ENCODE measurements at regions not wholly inside any gene's neighbourhood (a gene's known extent, or its start where the extent isn't known, plus 50 kb on each side); places are given as distances from the start of the nearest gene placed in this dataset.

DNA sequence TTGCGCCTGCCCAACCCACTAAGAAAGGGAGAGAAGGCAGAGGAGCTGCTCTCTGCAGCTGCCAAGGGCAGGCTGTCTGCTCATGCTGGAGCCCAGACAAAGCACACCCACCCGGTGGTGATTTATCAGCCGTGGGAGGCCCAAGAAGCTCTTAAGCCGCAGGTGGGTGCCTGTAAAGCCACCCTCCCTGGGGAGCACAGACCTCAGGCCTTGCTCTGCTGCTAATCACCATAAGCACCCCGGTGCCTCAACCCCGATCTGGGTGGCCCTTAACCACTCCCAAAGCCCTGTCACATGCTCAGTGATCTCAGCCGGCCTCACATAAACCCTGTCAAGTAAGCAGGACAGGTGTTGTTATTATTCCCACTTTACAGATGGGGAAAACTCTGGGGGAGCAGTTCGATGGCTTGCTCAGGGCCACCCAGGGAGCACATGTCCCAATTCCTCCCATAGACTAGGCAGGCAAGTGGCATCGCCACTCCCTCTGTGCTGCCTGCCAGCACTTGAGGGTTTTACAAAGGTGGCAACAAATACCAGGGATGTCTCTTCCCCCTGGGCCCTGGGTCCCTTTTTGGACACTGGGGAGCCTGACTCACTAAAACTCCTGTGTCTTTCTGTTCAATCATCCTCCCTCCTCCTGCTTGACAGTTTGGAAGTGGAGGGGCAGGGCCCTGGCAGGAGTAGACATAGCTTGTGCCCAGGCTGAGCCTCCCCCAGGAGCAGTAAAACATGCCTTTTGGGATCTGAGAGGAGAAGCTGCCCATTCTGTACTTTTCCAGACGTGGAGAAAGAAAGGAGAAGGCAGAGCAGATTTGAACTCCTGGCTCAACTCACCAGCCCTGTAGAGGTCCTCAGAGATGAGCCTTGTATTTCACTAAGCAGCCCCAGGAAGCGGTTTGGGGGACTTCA lies 299.3 kb downstream of the SOX9 start:
- Histone ChIP-seq H3K27ac (ENCODE audit: low read length) (no peak overlapping the region), H3K4me1 (ENCODE audit: insufficient read depth, low read length) (peaks cover 3% of the 10 kb centered on the region; the same call in 1 of the 2 replicates), H3K27me3 (ENCODE audit: insufficient read depth, low read length) (no peaks in the 10 kb centered on the region), H3K4me3 (ENCODE audit: low read length) (no peak overlapping the region), H3K36me3 (ENCODE audit: insufficient read depth, low read depth, low read length) (no peaks in the 10 kb centered on the region), H3K9ac (ENCODE audit: low read depth, low read length) (no peak overlapping the region), H3K9me3 (ENCODE audit: insufficient read depth, low read depth, low read length) (peaks cover 17% of the 10 kb centered on the region; the same call in 1 of the 2 replicates)

DNA sequence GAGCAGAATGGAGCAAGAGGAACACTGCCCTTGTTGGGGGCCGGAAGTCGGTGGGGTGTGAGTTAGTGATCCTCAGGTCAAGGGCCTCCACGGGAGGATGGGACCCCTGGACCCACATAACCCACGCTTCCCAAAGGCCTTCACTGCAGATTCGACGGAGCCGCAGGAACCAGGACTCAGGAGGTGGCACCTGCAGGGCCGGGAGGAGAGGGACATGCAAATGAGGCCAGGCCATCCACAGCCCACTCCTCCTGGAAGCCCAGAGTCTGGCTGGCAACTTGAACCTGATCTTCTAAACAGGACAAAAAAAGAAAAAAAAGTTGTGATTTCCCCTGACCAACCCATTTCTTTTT lies 299.9 kb downstream of the SOX9 start:
- Histone ChIP-seq H3K9ac (ENCODE audit: low read depth, low read length) (no peak overlapping the region), H3K4me3 (ENCODE audit: low read length) (no peak overlapping the region), H3K27me3 (ENCODE audit: insufficient read depth, low read length) (no peaks in the 10 kb centered on the region), H3K27ac (ENCODE audit: low read length) (no peak overlapping the region), H3K9me3 (ENCODE audit: insufficient read depth, low read depth, low read length) (peaks cover 17% of the 10 kb centered on the region; the same call in 1 of the 2 replicates), H3K4me1 (ENCODE audit: insufficient read depth, low read length) (peaks cover 3% of the 10 kb centered on the region; the same call in 1 of the 2 replicates), H3K36me3 (ENCODE audit: insufficient read depth, low read depth, low read length) (no peaks in the 10 kb centered on the region)

DNA sequence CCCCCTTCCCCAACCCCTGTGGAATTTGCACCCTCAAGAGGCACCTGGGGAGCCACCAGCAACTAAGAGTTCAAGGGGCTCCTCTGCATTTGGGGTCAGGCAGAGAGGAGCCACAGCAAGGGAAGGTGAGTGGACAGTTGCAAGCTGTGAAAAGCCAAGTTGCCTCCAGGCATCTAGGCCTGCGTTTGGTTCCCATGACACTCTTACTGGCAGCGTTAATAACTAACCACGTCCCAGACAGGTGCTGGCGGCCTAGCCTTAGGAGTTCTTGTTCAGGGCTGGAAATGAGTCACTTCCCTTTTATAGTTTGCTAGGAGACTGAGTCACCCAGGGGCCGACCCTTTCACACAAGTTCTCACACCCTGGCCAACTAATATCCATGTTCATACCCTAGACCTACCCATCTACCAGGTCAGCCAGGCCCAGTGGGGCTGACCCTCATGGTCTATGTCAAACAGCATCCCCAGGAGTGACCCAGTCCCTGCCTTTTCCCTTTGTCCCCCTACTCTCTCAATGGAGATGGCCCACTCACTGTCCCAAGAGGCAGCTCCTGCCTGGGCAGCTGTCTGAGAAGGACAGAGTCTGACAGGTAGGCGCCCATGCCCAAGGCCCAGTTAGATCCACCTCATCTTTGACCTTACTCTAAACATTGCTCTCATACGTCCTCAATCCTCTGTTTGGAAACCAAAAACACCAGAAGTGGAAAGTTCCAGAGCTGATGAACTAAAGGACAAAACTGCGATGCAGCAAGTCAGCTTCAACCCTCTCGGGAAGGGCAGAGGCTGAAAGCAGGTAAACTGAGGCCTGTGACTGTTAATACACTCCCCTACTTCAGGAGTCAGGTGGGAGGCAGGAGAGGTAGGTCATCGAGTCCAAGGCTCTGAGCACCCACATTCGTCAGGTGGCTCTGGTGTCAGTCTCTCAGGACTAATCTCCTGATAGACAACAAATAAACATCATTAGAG lies 300.6 kb downstream of the SOX9 start:
- Histone ChIP-seq H3K36me3 (ENCODE audit: insufficient read depth, low read depth, low read length) (no peaks in the 10 kb centered on the region), H3K27me3 (ENCODE audit: insufficient read depth, low read length) (no peaks in the 10 kb centered on the region), H3K4me3 (ENCODE audit: low read length) (no peak overlapping the region), H3K27ac (ENCODE audit: low read length) (no peak overlapping the region), H3K9ac (ENCODE audit: low read depth, low read length) (no peak overlapping the region), H3K9me3 (ENCODE audit: insufficient read depth, low read depth, low read length) (peaks cover 17% of the 10 kb centered on the region; the same call in 1 of the 2 replicates), H3K4me1 (ENCODE audit: insufficient read depth, low read length) (no peaks in the 10 kb centered on the region)

DNA sequence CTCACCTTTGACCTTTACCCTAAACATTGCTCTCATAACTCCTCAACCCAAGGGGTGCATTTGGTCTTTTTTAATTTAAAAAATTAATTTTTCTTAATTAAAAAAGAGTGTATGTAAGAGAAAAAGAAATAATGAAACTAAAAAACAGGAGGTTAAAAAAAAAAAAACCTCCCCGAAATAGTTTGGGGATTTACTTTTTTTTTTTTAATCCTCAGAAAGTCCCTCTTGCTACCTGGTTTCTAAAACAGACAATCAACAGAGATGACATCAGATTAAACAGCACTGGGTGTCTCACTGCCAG lies 301.3 kb downstream of the SOX9 start:
- Histone ChIP-seq H3K27ac (ENCODE audit: low read length) (no peak overlapping the region), H3K4me3 (ENCODE audit: low read length) (no peak overlapping the region), H3K27me3 (ENCODE audit: insufficient read depth, low read length) (no peaks in the 10 kb centered on the region), H3K9me3 (ENCODE audit: insufficient read depth, low read depth, low read length) (peaks cover 12% of the 10 kb centered on the region; the same call in 1 of the 2 replicates), H3K4me1 (ENCODE audit: insufficient read depth, low read length) (no peaks in the 10 kb centered on the region), H3K9ac (ENCODE audit: low read depth, low read length) (no peak overlapping the region), H3K36me3 (ENCODE audit: insufficient read depth, low read depth, low read length) (no peaks in the 10 kb centered on the region)

DNA sequence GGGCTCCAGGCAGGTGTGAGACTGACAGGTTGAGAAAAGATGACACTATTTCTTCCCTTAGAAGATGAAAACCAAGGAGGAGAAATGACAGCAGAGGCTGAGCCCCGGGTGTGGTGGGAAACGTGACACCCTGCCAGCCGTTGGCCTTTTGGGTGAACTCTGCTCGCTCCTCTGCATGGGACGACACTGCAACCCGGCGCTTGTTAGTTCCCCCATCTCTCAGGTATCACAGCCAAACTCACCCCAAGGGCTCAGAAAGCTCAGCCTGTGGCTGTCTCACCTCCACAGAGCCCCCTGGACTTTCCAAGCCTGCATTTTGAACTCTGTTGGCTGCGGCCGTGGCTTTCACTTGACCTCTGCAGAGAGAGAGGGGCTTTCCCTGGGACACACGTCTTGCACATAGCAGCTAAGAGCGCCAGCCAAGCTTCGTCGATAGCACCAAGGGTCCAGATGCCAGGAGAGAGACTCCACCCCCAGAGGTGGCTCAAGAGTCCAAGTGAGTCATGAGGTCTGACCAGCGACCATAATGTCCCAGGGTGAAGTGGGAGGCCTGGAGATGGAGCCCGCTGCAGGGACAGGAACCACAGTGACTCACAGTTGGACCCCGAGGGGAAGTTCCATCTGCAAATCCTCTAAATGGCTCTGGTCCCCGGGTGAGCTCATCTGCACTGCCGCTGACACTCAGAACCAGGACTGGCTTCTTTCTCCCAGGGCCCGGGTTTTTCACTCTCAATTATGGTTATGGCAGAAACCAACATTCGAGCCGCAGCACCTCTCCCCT lies 301.9 kb downstream of the SOX9 start:
- Histone ChIP-seq H3K27me3 (ENCODE audit: insufficient read depth, low read length) (no peaks in the 10 kb centered on the region), H3K9ac (ENCODE audit: low read depth, low read length) (no peak overlapping the region), H3K4me3 (ENCODE audit: low read length) (no peak overlapping the region), H3K36me3 (ENCODE audit: insufficient read depth, low read depth, low read length) (no peaks in the 10 kb centered on the region), H3K4me1 (ENCODE audit: insufficient read depth, low read length) (no peaks in the 10 kb centered on the region), H3K27ac (ENCODE audit: low read length) (no peak overlapping the region), H3K9me3 (ENCODE audit: insufficient read depth, low read depth, low read length) (peaks cover 6% of the 10 kb centered on the region; the same call in 1 of the 2 replicates)

DNA sequence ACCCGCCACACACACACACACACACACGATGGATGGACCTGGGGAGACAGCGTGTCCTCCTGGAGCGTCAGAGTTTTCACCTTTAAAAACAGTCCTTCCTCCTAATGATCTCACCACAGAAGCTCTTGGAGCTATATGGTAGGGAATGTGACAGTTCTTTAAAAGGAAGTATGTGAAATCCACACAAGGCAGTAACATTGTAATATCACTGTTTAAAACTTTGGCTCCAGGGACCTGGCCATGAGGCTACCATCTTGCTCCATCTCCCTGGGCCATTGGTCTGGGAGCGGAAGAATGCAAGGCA lies 302.4 kb downstream of the SOX9 start:
- Histone ChIP-seq H3K4me1 (ENCODE audit: insufficient read depth, low read length) (no peaks in the 10 kb centered on the region), H3K36me3 (ENCODE audit: insufficient read depth, low read depth, low read length) (no peaks in the 10 kb centered on the region), H3K27ac (ENCODE audit: low read length) (no peak overlapping the region), H3K9ac (ENCODE audit: low read depth, low read length) (no peak overlapping the region), H3K4me3 (ENCODE audit: low read length) (no peak overlapping the region), H3K9me3 (ENCODE audit: insufficient read depth, low read depth, low read length) (0 out of 2 replicates have a peak, but pooled peaks cover 2% of the 10 kb centered on the region), H3K27me3 (ENCODE audit: insufficient read depth, low read length) (no peaks in the 10 kb centered on the region)

DNA sequence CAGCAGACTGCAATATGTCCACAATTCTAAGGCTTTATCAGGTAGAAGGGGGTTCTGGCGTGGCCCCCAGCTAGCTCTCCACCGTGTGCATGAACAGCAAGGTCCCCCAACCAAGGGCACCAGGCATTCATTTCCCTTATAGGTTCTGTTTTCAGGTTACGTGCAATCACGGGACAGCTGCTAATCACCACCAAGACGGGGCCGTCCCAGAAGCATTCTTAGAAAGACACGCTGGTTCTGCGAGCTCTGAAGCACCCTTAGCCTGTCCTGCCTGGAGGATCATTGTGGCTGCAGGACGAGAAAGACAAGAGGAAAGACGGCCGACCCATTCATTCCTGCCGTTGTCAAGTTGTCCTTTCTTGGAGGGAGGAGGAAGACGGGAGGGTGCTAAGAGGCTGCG lies 302.9 kb downstream of the SOX9 start:
- H3K9ac ChIP-seq (ENCODE audit: low read depth, low read length), result no peak overlapping the region
- no peaks in the 10 kb centered on the region for H3K9me3 ChIP-seq (ENCODE audit: insufficient read depth, low read depth, low read length)
- no peak overlapping the region for H3K27ac ChIP-seq (ENCODE audit: low read length)
- H3K4me3 ChIP-seq (ENCODE audit: low read length), result no peak overlapping the region
- H3K4me1 ChIP-seq (ENCODE audit: insufficient read depth, low read length), result no peaks in the 10 kb centered on the region
- no peaks in the 10 kb centered on the region for H3K27me3 ChIP-seq (ENCODE audit: insufficient read depth, low read length)
- no peaks in the 10 kb centered on the region for H3K36me3 ChIP-seq (ENCODE audit: insufficient read depth, low read depth, low read length)

DNA sequence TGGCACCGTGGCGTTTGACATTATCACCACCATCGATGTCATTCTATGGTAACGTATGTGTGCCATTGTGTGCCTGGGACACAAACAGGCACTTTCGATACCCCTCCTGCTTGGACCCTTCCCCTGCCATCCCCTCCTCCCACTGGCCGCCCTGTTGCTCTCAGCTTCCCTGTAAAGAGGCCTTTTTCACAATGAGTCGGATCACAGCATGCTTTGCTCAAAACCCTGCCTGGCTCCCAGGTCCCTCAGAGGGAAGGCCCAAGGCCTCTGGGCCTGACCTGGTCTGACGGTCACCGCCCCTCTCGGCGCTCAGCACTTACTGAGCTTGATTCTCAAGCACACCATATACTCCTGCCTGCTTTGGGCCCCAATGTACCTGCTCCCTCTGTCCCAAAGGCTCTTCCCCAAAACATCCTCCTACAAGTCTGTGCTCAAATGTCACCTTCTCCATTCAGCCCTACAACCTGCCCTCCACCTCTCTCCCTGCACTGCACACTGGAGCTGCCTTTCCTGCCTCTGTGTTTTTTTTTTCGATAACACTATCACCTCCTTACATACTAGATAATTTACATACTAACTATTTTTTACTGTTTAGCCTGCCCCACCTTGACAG lies 303.8 kb downstream of the SOX9 start:
- Histone ChIP-seq H3K4me3 (ENCODE audit: low read length) (no peak overlapping the region), H3K9me3 (ENCODE audit: insufficient read depth, low read depth, low read length) (no peaks in the 10 kb centered on the region), H3K27ac (ENCODE audit: low read length) (no peak overlapping the region), H3K36me3 (ENCODE audit: insufficient read depth, low read depth, low read length) (no peaks in the 10 kb centered on the region), H3K27me3 (ENCODE audit: insufficient read depth, low read length) (no peaks in the 10 kb centered on the region), H3K9ac (ENCODE audit: low read depth, low read length) (no peak overlapping the region), H3K4me1 (ENCODE audit: insufficient read depth, low read length) (no peaks in the 10 kb centered on the region)

DNA sequence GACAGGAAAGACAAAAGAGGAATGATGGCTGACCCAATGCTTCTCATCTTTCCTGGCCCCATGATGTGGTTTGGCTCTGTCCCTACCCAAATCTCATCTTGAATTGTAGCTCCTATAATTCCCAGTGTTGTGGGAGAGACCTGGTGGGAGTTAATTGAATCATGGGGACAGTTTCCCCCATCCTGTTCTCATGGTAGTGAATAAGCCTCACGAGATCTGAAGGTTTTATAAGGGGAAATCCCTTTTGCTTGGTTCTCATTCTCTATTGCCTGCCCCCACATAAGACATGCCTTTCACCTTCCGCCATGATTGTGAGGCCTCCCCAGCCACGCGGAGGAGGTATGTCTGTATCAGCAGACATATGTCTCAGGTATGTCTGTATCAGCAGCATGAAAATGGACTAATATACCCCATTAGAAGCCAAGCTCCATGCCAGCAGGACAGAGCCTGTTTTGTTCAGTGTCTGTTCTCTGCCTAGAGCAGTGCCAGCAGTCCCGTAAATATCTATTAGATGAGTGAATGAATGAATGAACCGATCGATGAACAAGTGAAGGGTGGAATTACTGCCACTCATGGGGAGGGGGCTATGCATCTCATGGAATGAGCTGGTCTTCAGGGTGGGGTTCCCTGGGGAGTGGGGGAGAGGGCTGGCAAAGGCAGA lies 304.4 kb downstream of the SOX9 start:
- Histone ChIP-seq H3K36me3 (ENCODE audit: insufficient read depth, low read depth, low read length) (no peaks in the 10 kb centered on the region), H3K4me3 (ENCODE audit: low read length) (no peak overlapping the region), H3K27ac (ENCODE audit: low read length) (no peak overlapping the region), H3K9me3 (ENCODE audit: insufficient read depth, low read depth, low read length) (no peaks in the 10 kb centered on the region), H3K9ac (ENCODE audit: low read depth, low read length) (no peak overlapping the region), H3K27me3 (ENCODE audit: insufficient read depth, low read length) (no peaks in the 10 kb centered on the region), H3K4me1 (ENCODE audit: insufficient read depth, low read length) (no peaks in the 10 kb centered on the region)

DNA sequence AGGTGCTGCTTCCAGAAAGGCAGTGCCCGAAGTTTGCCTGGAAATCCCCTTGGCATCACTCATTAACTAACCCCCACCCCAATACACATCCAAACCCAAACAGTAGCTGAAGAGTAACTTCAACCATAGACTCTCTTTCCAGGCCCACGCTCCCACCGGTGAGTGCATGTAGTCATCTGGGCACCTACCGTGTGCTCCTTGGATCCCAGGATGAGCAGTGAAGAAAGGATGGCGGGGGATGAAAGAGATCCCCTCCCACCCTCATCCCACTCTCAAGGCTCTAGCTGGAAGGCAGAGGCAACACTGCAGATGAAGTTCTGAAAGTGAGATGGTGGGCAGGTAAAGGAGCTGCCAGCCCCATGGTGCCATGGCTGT lies 305.0 kb downstream of the SOX9 start:
- no peaks in the 10 kb centered on the region for H3K36me3 ChIP-seq (ENCODE audit: insufficient read depth, low read depth, low read length)
- H3K27me3 ChIP-seq (ENCODE audit: insufficient read depth, low read length), result no peaks in the 10 kb centered on the region
- no peak overlapping the region for H3K27ac ChIP-seq (ENCODE audit: low read length)
- no peak overlapping the region for H3K4me3 ChIP-seq (ENCODE audit: low read length)
- no peaks in the 10 kb centered on the region for H3K9me3 ChIP-seq (ENCODE audit: insufficient read depth, low read depth, low read length)
- H3K4me1 ChIP-seq (ENCODE audit: insufficient read depth, low read length), result no peaks in the 10 kb centered on the region
- no peak overlapping the region for H3K9ac ChIP-seq (ENCODE audit: low read depth, low read length)

DNA sequence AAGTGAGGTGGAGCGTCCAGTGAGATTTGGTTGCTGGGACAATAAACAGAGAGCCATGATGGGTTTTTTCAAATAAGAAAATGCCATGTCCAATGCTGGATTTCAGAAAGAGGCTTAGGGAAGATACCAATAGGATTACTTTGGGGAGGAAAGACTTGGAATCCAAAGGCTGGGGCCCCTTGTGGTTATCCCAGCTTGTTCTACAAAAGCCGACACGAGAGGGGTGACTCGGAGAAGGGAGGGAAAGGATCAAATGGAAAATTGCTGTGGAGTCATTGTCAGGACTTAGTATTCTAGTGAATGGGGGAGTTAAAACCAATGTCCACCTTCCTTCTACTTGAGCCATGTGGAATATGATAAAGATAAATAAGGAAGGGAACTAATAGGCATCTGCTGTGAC lies 305.5 kb downstream of the SOX9 start:
- no peak overlapping the region for H3K4me3 ChIP-seq (ENCODE audit: low read length)
- H3K9me3 ChIP-seq (ENCODE audit: insufficient read depth, low read depth, low read length), result no peaks in the 10 kb centered on the region
- H3K4me1 ChIP-seq (ENCODE audit: insufficient read depth, low read length), result no peaks in the 10 kb centered on the region
- no peak overlapping the region for H3K27ac ChIP-seq (ENCODE audit: low read length)
- no peaks in the 10 kb centered on the region for H3K36me3 ChIP-seq (ENCODE audit: insufficient read depth, low read depth, low read length)
- H3K27me3 ChIP-seq (ENCODE audit: insufficient read depth, low read length), result no peaks in the 10 kb centered on the region
- no peak overlapping the region for H3K9ac ChIP-seq (ENCODE audit: low read depth, low read length)
